Body of pancreas (tissue), 4 donors: ENCODE measurements at regions not wholly inside any gene's neighbourhood (a gene's known extent, or its start where the extent isn't known, plus 50 kb on each side); places are given as distances from the start of the nearest gene placed in this dataset.

ENCODE experiments used
- POLR2A ChIP-seq, 3 donors: fragments of 450-650 bp; IDR thresholded peaks; one replicate each; pipeline ENCODE4 v1.6.1; 2016; ENCODE audit warnings: antibody characterized with exemption in 3 of 3, mild to moderate bottlenecking in 2 of 3
- TF ChIP-seq, protein P1 (sequence below), 7 experiments: fragments of 450-650 bp in 4 of 7; fragments of 200-600 bp in 3 of 7; sonication (generic) in 3 of 7; IDR thresholded peaks; one replicate each; pipeline ENCODE4 v1.5.1; 2016 to 2019; ENCODE audit warnings: antibody characterized with exemption in 7 of 7

DNA sequence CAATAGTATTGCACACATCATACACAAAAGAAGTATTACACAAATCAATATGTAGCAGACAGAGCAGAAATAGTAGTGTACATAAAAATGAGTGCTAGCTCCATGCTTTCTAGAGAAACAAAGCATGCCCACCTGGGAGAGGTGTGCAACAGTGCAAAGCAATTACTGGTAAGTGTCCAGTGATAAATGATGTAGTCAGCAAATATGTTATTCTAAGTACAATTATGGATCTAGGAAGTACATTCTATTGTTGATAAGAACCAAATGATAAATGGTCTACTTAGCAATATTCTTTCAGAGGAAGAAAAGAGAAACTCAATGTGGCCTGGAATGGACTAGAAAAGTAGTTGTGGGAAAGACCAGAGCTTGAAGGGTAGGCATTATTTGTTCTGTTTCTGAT, 188.6 kb downstream of the HINT1 start:
- TF ChIP-seq, protein P1, sequence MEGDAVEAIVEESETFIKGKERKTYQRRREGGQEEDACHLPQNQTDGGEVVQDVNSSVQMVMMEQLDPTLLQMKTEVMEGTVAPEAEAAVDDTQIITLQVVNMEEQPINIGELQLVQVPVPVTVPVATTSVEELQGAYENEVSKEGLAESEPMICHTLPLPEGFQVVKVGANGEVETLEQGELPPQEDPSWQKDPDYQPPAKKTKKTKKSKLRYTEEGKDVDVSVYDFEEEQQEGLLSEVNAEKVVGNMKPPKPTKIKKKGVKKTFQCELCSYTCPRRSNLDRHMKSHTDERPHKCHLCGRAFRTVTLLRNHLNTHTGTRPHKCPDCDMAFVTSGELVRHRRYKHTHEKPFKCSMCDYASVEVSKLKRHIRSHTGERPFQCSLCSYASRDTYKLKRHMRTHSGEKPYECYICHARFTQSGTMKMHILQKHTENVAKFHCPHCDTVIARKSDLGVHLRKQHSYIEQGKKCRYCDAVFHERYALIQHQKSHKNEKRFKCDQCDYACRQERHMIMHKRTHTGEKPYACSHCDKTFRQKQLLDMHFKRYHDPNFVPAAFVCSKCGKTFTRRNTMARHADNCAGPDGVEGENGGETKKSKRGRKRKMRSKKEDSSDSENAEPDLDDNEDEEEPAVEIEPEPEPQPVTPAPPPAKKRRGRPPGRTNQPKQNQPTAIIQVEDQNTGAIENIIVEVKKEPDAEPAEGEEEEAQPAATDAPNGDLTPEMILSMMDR (IDR thresholded peaks at IDR 0.05), result no peak
- no peak for TF ChIP-seq POLR2A (IDR thresholded peaks at IDR 0.05)
